Smooth muscle cell of the brain vasculature (primary cell): ENCODE measurements at regions not wholly inside any gene's neighbourhood (a gene's known extent, or its start where the extent isn't known, plus 50 kb on each side); places are given as distances from the start of the nearest gene placed in this dataset.

Source experiments
- DNase-seq: peaks from one replicate; pipeline ENCODE4 v3.0.0-alpha.2; 2012; ENCODE audit warnings: low read depth, low spot score

- no peak for DNase-seq
Measured at GRCh38 chr16:87218281-87219055, 98.7 kb downstream of the C16orf95 start.

- DNase-seq, result no peak
Measured at GRCh38 chr16:87219287-87219909, 97.8 kb downstream of the C16orf95 start.

DNA sequence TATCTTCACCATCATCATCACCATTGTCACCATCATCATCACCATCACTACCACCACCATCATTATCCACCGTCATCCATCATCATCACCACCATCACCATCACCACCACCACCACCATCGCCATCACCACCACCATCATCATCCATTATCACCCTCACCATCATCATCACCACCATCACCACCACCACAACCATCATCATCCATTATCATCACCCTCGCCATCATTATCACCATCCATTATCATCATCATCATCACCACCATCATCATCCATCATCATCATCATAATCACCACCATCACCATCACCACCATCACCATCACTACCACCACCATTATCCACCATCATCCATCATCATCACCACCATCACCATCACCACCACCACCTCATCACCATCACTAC, 95.6 kb downstream of the C16orf95 start:
- DNase-seq, result no peak

GRCh38 chr16:87222335-87222734, 94.9 kb downstream of the C16orf95 start:
- DNase-seq, result no peak

- DNase-seq, result no peak
Measured at GRCh38 chr16:87223656-87224248, 93.4 kb downstream of the C16orf95 start.

DNA sequence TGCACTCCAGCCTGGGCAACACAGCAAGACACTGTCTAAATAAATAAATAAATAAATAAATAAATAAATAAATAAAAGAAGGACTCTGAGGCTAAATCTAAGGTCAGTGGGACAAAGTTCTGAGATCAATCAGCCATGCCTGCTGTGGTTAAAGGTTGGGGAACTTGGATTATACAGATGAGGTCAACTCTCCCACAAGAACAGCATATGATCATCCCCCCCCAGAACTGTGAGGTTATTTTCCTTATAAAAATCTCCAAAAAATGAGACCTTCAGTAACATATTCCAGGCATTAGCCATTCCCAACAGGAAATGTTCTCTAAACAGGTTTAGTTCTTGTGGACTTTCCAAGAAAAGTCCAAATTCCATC, 90.3 kb downstream of the C16orf95 start:
- no peak for DNase-seq

DNA sequence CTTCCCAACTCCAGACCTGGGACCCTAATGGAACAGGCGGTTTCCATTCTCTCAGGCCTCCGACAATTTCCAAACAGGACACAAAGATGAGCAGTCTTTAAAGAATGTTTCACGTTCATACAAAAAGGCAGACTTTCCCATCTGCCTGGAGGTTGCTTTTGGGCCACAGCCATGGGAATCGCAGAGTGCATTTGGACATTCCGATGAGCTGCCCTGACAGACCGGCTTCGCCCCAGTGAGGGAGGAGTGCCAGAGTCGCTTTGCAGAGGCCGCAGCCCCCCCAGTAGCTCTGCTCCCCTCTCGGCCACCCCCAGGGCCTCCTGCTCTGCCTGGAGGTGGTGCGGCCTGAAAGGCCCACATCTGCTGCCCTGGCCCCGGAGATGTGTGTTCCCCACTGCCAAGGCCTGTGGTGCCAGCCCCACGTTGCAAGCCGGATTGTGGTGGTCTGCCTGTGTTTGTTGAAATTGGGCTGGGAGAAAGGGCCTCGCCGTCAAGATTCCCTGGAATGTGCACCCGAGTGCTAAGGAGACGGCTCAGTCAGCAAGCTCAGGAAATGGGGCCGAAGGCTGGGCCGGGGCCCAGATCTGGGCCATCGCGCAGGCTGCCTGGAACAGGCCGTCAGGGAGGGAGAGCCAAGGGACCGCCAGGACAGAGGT, 89.8 kb downstream of the C16orf95 start:
- DNase-seq, result peak; percentile 76

DNA sequence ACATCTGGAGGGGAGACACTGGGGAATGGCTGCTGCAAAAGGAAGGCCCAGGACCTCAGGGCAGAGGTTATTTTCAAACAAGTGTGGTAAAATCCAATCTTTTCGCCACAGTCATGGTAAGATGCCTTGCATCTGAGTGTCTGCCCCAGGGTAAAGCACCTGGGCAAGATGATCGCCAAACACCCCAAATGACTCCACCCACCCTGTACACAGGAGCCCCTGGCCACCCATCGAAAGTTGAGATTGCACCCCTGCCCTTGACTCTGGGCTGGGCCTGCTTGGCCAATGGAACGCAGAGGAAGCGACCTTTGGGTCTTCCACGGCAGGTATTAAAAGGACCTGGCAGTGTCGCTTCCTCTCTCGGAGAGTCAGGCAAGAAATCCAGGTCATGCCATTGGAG, 88.8 kb downstream of the C16orf95 start:
- no peak for DNase-seq

- no peak for DNase-seq
Measured at GRCh38 chr16:87229230-87230188, 87.7 kb downstream of the C16orf95 start.

- no peak for DNase-seq
Measured at GRCh38 chr16:87230571-87230970, 86.6 kb downstream of the C16orf95 start.

GRCh38 chr16:87231295-87231694, 85.9 kb downstream of the C16orf95 start:
- no peak for DNase-seq

DNA sequence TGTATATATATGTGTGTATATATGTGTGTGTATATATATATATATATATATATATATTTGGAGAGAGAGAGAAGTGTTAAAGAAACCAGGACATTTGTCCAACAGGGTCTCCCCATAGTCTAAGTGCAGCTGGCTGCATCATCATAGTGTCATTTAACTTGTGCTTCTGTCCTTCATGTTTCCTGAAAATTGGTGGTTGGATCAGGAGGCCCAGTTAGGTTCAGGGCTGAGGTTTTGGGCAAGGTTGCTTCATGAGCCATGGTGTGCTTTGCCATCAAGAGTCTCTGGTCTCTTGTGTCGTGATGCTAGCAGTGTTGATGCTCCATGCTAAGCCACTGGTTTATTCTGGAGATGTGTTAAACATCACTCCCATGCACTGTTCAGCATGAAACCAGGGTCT, 85.3 kb downstream of the C16orf95 start:
- DNase-seq, result no peak

DNA sequence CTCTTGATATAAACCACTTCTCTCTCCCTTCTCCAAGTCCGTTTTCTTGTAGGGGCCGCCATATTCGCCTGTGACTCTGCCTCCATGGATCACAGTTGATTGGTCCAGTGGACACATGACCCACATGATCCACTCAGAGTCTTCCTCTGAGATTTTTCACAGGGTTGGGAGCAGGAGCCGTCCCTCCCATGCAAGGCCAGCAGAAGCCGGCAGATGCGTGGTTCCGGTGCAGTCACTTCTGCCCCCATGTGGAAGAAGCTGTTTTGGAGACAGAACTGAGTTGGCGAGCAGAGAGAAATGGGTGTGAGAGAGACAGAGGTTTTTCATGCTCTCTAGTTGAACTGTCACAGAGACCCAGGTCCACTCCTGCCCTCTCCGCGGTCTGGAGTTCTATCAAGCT, 83.3 kb downstream of the C16orf95 start:
- DNase-seq, result no peak

DNA sequence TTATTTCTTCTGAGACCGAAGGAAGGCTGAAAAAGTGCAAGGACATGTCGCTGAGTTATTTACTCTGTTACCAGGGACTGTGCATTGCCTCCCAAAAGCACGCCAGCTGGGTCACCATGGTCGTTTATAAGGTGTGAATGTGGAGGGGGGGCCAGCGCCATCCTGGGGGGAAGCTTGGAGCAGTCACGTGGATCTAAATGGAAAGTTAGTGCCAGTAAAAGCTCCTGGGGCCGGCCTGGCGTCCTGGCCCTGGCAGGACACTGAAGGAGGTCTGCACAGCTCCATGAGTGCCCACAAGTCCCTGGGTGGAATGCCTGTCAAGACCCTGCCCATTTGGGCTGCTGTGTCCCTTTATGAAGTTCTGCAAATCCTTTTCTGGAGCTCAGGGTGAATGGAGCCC, 82.6 kb downstream of the C16orf95 start:
- no peak for DNase-seq

DNA sequence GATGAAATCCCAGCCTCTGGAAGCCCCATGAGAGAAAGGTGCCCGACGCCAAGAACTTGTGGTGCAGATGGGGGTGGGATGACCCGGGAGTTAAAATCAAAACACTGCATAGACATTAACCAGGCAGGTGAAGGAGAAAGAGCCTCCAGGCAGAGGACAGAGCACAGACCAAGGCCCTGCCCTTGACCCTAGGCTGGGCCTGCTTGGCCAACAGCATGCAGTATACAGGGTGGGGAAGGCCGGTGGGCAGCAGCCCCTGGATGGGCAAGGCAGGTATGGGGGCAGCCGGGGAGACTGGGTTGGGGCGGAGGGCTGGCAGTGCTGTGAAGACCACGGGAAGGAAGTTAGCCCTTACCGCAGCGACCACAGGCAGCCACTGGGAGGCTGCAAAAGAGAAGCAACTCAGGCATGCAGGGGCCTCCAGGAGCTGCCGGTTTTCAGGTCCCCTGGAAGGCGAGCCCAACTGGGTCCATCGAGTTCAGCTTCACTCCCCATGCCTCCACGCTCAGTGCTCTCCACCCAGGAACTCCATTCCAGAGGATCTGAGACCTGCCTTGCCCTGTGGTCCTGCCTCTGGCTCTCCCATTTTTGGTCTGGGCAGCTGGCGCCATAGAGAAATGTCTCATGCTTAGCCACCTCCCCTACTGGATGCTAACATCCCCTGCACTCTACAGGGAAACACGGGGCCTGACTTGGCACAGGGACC, 81.2 kb downstream of the C16orf95 start:
- DNase-seq, result no peak

DNA sequence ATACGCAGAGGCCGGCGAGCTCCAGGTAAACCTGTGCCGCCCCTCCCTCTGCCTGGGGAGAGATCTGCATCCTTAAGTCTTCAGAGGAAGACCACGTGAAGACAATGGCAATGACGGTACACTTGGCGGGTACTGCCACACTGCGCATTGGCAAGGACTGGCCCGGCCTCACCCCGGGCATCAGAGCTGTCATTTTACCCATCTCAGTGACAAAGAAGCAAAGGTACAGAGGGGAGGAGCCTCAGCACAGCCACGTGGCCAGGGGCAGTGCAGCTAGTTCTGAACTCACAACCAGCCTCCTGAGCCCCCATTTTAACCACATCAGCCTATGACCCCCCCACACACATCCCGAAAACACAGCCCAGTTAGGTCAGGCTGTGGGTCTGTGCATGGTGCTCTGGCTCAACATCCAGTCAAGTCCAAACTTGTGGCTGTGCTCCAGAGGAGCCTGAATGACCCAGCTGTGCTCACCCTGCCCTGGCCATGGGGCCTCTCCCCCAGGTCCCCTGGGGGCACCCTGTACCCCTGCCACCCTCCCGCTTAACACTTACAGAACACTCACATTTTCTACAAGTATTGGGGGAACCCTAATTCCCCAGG, 80.6 kb downstream of the C16orf95 start:
- no peak for DNase-seq

DNA sequence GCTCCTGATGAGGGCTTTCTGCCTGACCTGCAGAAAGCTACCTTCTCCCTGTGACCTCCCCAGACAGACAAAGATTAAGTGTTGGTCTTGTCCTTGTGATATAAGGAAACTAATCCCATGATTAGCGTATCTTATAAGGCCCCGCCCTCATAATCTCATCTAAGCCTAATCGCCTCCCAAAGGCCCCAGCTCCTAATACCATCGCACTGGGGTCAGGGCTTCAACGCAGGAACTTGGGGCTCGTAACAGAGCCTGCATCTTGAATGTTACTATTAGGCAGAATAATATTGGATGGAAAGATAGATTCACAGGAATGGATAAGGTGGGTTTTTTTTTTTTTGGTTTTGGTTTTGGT, 78.9 kb downstream of the C16orf95 start:
- no peak for DNase-seq

GRCh38 chr16:87239545-87239944, 77.6 kb downstream of the C16orf95 start:
- DNase-seq, result no peak

- DNase-seq, result no peak
Measured at GRCh38 chr16:87240211-87241136, 76.7 kb downstream of the C16orf95 start.
